HG03045 (cell line): ENCODE measurements at regions not wholly inside any gene's neighbourhood (a gene's known extent, or its start where the extent isn't known, plus 50 kb on each side); places are given as distances from the start of the nearest gene placed in this dataset.
"Not testable (repeated sequence)": the region's sequence is repeated elsewhere in the genome, so short reads cannot be mapped to it uniquely, and the experiment has no call there.

Source experiments
- ATAC-seq: cut with Tn5 transposase; IDR thresholded peaks from one replicate; pipeline ENCODE4 v1.9.1; 2021; ENCODE audit warnings: mild to moderate bottlenecking, moderate library complexity; ENCODE audit not compliant: unreplicated experiment

GRCh38 chr4:141340458-141340857 lies 119.8 kb downstream of the ZNF330 start:
- ATAC-seq: no peak

GRCh38 chr4:141346144-141346543 lies 125.4 kb downstream of the ZNF330 start:
- ATAC-seq: no peak

GRCh38 chr4:141347684-141348083 lies 127.0 kb downstream of the ZNF330 start:
- no peak for ATAC-seq

DNA sequence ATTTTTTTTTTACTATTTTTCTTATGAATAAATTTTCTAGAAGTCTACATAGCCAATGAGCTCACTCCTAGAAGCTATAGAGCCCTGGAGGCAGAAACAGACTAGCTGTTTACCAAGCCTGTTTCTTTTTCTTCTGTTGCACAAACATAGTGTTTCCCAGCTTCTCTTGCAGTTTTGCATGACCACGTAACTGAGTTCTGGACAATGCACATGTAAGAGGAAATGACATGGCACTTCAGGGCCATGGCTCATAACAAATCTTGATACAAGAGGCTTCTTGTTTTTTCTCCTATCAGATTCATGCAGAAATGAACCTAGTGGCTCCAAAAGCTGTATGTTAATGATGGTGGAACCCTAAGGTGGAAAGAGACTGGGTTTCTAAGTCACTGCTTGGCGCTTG lies 127.4 kb downstream of the ZNF330 start:
- no peak for ATAC-seq

DNA sequence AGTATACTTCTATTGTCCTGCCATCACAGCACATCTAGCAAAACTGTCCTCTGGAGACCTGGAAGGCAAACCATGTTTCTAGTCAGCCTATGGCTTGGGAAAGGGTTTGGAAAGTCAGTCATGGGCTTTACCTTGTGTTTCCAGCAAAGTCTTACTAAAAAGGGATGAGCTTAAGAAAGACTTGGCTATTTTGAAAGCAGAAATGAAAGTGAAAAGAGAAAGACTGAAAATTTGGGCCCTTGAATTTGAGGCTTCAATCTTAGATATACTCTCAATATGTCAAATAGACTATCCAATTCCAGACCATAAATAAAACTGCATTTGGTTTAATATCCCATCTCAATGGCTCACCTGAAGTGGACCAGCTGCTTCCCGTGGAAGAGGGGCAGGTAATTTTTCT lies 127.9 kb downstream of the ZNF330 start:
- ATAC-seq: no peak

DNA sequence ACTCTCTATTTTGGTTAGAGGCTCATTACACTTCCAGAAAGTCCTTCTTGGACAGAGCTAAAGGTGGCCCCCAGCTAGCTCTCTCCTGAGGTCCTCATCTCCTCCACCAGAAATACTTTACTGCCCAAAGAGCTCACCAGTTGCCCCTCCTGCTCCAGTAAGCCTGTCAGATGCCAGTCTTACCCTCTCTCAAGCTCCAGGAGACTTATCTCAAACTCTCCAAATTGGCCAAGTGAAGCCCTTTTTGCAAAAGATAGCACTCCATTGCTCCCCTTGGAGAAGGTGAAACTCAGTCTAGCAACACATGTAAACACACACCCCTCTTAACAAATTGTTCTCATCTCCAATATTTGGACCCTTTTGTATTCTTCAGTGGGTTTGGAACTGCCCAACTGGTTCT lies 128.5 kb downstream of the ZNF330 start:
- no peak for ATAC-seq

DNA sequence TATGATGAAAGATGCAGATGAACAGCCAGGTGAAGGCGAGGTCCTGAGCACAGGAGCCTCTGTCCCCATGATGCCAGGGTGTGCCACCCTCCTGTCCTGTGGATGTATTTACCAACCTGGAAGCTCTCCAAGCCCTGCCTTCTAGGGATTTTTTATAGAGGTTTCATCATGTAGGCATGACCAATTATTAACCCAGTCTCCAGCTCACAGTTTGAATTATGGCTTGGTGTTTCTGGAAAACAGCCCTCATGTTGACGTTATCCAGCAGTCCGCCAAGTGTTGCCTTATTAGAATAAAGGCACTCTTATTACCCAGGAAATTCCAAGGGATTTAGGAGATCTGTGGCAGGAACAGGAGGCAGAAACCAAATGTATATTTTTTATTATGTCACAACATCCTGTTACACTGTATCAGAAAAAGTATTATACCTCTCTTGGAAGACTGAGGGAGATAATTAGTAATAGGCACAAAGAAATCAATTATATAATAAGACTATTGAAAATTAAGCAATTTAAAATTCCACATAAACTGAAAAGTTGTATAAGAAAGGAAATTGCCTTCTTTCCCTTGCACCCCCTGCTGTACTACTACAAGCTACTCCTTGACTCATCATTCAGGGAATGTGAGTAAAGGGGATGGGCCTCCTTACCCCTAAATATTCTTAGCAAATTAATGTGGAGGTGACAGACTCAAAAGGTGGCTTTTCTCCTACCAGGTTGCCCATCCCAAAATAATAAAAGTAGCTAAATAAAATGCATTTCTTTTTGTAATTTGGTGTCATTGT lies 129.6 kb downstream of the ZNF330 start:
- no peak for ATAC-seq

DNA sequence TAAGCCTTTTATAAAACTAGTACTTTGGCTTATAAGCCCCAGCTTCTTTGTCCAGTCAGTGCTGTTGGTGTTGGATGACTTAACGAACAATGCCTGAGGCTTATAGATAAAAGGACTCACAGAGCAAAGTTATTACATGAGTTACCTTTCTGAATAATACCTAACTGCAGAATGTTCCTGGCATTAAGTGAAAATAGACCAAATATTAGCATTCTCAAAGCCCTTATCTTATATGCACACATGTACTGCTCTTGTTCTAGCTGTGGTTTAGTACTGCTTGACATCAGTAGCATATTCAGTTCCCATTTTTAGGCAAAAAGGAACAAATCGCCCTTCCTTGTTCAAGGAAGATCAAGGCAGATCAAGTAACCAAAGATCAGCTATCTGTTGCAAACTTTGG lies 131.6 kb downstream of the ZNF330 start:
- ATAC-seq: no peak

DNA sequence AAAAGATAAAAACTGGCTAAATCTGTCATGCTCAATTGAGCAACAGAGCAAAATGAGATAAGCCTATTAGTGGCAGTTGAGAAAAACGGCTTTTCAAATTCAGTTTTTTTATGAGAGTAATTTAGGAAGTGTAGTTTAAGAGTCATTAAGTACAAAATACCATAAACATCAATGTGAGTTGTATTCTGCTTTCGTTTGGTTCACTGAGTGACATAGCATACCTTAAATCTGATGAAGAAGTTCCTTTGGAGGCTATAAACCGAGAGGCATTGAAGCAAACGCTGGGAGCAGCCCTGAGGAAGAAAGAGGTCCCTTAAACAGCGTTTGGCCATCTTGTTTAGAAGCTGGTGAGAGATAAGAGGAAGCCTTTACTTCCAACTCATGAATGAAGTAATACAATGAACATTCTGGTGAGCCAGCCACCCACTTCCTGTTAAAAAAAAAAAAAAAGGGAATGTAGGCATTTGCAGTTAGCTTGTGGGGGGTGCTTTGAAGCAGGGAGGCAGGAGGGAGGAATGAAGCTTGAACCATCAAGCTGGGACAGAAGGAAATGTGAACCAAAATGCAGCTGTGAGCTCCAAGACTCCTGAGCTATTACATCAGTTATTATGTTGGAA lies 132.3 kb downstream of the ZNF330 start:
- no peak for ATAC-seq

GRCh38 chr4:141356321-141356962 lies 135.7 kb downstream of the ZNF330 start:
- ATAC-seq: no peak

GRCh38 chr4:141356963-141357335 lies 136.3 kb downstream of the ZNF330 start:
- no peak for ATAC-seq

- not testable (repeated sequence) for ATAC-seq
Observed at GRCh38 chr4:141368241-141368640, 147.5 kb downstream of the ZNF330 start.

- ATAC-seq: no peak
Observed at GRCh38 chr4:141371206-141371605, 150.5 kb downstream of the ZNF330 start.

DNA sequence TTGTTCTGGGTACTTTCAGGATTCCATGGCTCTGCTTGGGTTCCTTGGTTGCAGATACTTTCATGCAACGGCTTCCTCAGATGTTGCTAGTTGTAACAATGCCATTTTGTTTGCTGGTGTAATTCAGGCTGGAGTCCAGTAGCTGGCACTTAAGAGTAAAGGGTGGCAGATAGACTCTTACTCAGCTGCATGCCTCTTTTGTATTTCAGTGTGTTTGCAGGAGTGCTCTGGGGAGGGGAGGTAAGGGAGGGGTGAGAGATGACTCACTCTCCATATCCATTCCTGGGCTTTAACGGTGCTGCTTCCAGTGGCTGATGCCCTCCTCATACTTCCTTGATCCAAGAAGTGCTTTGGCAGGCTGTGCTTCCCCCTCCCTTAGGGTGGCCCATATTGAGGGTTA lies 155.2 kb downstream of the ZNF330 start:
- no peak for ATAC-seq

DNA sequence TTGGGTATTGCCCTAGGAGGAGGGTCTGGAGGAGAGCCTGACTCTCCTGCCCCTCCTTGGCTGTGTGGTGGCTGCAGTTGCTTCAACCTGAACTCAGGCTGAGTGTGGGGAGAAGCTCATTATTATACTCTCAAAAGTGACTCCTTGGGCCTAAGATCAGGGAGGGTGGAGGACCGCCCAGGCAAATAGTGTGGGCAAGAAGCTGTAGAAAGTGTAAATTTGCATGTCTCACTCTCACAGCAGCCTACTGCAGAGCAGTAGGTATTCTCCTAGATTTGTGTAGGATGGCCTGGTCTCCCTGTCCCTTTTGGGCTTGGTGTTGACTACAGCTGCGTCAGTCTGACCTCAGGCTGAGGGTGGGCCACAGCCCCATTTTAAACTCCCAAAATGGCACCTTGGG lies 156.1 kb downstream of the ZNF330 start:
- no peak for ATAC-seq

GRCh38 chr4:141387299-141387698 lies 166.6 kb downstream of the ZNF330 start:
- ATAC-seq: no peak

GRCh38 chr4:141388481-141388880 lies 167.8 kb downstream of the ZNF330 start:
- no peak for ATAC-seq

GRCh38 chr4:141389649-141390048 lies 169.0 kb downstream of the ZNF330 start:
- no peak for ATAC-seq

DNA sequence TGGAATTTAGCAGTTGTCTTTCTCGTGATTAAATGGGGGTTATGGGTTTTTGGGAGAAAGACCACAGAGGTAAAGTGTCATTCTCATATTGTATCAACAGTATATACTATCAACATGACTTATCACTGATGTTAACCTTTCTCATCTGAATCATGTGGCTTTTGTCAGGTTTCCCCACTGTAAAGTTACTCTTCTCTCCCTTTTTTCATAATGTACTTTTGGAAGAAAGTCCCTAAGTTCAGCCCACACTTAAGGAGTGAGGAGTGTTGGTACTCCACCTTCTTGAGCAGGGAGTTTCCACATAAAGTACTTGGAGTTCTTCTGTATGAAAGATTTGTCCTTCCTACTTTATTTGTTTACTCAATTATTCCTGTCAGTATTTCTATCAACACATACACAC lies 169.9 kb downstream of the ZNF330 start:
- ATAC-seq: no peak

GRCh38 chr4:141391293-141391692 lies 170.6 kb downstream of the ZNF330 start:
- ATAC-seq: no peak

DNA sequence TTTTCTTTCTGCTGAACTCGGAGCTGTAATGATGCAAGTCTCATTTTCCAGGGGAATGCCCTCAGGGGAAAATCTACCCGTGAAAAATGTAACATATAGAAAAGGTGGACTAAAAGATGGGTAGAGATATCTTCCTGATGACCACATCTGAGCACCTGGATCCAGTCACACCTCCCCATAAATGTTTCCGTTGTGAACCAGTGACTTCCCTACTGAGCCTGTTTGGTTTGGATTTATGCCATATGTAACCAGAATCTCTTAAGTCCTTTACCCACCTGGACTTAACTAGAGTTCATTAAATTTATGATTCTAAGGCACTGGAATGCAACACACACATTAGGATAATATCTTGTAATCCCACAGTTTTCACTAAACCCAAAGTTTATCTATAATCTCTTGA lies 171.1 kb downstream of the ZNF330 start:
- no peak for ATAC-seq

- no peak for ATAC-seq
Observed at GRCh38 chr4:141395246-141395830, 174.6 kb downstream of the ZNF330 start.
